NCI-H2196 (cell line): ENCODE measurements at regions not wholly inside any gene's neighbourhood (a gene's known extent, or its start where the extent isn't known, plus 50 kb on each side); places are given as distances from the start of the nearest gene placed in this dataset.

Experiments used
- DNase-seq: peaks from one replicate; lab custom pipeline; 2025; ENCODE audit not compliant: unreplicated experiment; lab: John Stamatoyannopoulos, UW

- DNase-seq, result no peak
These were observed 758.1 kb downstream of the MED13L start for GRCh38 chr12:115519359-115519758.

DNA sequence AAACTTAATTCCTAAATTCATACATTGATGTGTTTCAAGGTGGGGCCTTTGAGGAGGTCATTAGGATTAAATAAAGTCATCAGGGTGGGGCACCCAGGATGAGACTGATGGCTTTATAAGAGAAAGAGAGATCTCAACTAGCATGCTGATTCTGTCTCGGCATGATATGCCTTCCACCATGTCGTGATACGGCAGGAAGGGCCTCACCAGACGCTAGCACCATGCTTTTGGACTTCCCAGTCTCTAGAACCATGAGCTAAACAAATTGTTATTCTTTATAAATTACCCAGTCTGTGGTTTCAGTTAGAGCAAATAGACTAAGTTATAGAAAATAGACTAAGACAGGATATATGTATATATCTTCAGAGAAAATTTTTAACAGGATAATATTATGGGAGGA is 759.6 kb downstream of the MED13L start:
- DNase-seq, result no peak

- no peak for DNase-seq
These were observed 765.3 kb downstream of the MED13L start for GRCh38 chr12:115511986-115512711.

- no peak for DNase-seq
These were observed 766.2 kb downstream of the MED13L start for GRCh38 chr12:115511305-115511704.

DNA sequence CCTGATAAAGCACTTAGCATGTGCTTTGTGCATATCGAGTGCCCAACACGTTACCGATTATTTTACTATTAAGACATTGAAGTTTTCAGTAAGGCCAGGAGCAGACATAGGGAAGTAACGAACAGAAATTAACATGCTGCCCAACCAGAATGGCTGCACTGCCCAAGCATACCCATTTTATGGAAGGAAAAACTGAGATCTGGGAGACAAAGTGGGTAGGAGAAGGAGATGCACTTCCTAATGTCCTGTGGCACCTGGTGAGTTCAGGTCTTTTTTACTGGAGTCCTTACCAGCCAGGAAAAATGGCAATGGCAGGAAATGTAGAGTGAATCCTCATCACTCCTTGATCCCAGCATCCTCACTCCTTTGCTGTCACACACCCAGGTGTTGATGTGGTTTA is 768.5 kb downstream of the MED13L start:
- DNase-seq, result no peak

DNA sequence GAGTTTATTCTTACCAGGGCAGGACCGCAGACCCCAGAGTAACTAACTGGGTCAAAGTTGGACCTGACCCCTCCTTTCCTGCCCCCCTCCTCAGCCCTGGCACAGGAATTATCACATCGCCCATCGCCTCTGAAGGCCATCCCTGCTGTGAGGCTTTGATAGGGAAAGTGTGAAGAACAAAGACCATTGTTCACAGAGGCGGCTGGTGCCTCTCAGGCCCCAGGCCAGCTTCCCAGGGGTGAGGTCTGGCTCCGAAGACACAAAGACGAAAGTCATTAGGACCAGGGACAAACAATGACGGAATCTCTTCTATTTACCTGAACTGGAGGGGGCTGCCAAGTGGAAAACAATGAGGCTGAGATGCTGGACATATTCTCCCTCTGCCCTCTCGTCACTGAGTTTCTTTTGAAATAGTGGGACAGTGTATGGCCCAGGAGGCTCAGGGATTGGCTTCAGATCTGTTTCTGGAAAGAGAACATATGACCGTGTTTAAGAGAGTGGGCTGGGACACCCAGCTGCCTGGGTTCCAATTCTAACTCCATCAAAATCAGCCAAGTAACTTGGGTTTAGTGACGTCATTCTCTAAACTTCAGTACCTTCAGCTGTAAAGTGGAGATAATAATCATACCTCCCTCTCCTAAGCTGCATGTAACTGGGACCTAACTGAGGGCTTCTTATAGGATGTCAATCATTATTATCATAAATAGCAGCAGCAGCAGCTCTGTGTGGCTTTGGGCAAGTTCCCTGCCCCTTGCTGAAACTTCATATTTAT is 769.4 kb downstream of the MED13L start:
- peak; percentile 22 for DNase-seq

DNA sequence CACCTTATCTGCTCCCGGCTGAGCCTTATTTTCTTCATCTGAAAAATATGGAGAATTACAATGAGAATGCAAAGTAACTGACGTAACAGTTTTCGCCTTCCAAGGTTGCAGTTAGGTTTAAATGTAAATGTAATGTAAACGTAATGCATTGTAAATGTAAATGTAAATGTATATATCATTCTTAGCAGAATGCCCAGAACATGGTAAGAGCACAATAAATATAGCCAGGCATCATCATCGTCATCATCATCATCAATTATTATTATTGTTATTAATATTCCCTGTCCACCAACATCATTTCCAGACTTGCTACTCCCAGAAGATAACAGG is 770.0 kb downstream of the MED13L start:
- DNase-seq, result no peak

- DNase-seq, result peak; percentile 31
These were observed 770.5 kb downstream of the MED13L start for GRCh38 chr12:115506822-115507559.

- DNase-seq, result no peak
These were observed 772.9 kb downstream of the MED13L start for GRCh38 chr12:115504306-115505290.

GRCh38 chr12:115500872-115501271 is 776.6 kb downstream of the MED13L start:
- no peak for DNase-seq

DNA sequence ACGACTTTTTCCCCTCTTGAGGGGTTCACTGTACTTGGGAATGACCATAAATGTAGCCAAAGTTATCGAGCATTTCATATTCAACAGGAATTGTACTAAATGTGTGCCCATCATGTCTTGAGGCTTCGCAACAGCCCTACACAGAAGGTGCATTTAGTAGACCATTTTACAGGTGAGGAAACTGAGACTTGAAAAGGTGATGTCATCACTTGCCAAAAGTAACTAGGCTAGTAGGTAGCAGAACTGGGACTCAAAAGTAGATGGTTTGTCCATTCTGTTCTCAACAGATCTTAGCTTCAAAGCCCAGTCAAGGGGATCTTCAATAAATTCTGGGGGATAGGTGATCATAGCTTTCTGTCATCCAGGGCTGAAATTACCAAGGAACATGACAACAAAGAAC is 782.2 kb downstream of the MED13L start:
- DNase-seq, result no peak

DNA sequence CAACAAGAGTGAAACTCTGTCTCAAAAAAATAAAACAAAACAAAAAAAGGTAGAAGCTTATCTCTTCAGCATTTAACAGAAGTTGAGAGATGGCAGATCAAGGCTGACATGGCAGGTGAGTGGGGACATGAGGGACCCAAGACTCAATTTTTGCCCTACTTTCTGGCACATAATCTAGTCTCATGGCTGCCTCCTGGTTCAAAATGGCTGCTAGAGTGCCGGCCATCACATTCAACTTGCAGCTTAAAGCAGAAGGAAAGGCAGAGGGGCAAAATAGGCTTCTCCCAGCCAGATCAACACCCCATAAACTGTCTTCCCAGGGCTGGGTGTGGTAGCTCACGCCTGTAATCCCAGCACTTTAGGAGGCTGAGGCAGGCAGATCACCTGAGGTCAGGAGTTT is 784.9 kb downstream of the MED13L start:
- no peak for DNase-seq

- DNase-seq, result no peak
These were observed 785.8 kb downstream of the MED13L start for GRCh38 chr12:115491511-115492250.

- no peak for DNase-seq
These were observed 788.2 kb downstream of the MED13L start for GRCh38 chr12:115489253-115489652.

- no peak for DNase-seq
These were observed 791.5 kb downstream of the MED13L start for GRCh38 chr12:115485967-115486366.

- no peak for DNase-seq
These were observed 792.0 kb downstream of the MED13L start for GRCh38 chr12:115485503-115485902.

DNA sequence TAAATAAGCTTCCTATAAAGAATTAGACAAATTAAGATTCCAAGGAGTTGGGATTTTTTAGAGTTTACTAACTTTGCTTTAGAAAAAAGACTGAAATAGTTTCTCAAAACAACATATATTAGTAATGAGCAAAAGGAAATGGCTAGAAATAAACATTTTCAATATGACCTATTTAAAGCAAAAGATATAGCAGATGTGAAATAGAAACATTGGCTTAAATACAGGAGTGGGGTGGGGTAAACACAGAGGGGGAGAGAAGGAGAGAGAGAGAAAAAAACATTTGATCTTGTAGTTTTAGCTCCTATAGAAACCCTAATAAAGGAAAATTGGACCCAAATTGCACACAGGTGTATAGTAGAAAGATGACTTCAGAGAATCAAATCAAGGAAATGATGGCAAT is 794.5 kb downstream of the MED13L start:
- no peak for DNase-seq

- DNase-seq, result peak; percentile 36
These were observed 796.4 kb downstream of the MED13L start for GRCh38 chr12:115481141-115481540.

- no peak for DNase-seq
These were observed 794.5 kb upstream of the TBX3 start for GRCh38 chr12:115478505-115478904.
